GM12864 (cell line): ENCODE measurements at regions not wholly inside any gene's neighbourhood (a gene's known extent, or its start where the extent isn't known, plus 50 kb on each side); places are given as distances from the start of the nearest gene placed in this dataset.

Experiments used
- DNase-seq: peaks from one replicate; pipeline ENCODE4 v3.0.0-alpha.2; 2011; ENCODE audit warnings: low read depth
- H3K4me3 ChIP-seq: 2 replicates; pipeline ENCODE4 v1.5.1; 2011; ENCODE audit warnings: mild to moderate bottlenecking, low read depth, low read length, control low read depth
- TF ChIP-seq, protein P1 (sequence below): IDR thresholded peaks from 2 replicates; pipeline ENCODE4 v1.5.1; 2011; ENCODE audit warnings: low read depth, mild to moderate bottlenecking, moderate library complexity, low read length, control low read depth, inconsistent platforms; ENCODE audit errors: missing control alignments

DNA sequence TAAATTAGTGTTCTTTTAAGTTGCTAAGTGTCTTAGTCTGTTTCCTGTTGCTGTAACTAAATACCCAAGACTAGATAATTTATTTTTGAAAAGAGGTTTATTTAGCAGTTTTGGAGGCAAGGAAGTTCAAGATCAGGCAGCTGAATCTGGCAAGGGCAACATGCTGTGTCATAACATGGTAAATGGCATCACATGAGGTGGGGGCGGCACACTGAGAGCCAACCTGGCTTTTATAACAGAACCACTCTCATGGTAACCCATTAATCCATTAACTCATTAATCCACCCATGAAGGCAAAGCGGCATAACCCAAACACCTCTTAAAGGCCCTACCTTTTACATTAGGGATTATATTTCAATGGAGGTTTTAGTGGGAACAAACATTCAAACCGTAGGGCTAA, 182.2 kb upstream of the GATB start:
- H3K4me3 ChIP-seq: no peak overlapping the region
- TF ChIP-seq, protein P1, sequence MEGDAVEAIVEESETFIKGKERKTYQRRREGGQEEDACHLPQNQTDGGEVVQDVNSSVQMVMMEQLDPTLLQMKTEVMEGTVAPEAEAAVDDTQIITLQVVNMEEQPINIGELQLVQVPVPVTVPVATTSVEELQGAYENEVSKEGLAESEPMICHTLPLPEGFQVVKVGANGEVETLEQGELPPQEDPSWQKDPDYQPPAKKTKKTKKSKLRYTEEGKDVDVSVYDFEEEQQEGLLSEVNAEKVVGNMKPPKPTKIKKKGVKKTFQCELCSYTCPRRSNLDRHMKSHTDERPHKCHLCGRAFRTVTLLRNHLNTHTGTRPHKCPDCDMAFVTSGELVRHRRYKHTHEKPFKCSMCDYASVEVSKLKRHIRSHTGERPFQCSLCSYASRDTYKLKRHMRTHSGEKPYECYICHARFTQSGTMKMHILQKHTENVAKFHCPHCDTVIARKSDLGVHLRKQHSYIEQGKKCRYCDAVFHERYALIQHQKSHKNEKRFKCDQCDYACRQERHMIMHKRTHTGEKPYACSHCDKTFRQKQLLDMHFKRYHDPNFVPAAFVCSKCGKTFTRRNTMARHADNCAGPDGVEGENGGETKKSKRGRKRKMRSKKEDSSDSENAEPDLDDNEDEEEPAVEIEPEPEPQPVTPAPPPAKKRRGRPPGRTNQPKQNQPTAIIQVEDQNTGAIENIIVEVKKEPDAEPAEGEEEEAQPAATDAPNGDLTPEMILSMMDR: no peak
- no peak for DNase-seq

DNA sequence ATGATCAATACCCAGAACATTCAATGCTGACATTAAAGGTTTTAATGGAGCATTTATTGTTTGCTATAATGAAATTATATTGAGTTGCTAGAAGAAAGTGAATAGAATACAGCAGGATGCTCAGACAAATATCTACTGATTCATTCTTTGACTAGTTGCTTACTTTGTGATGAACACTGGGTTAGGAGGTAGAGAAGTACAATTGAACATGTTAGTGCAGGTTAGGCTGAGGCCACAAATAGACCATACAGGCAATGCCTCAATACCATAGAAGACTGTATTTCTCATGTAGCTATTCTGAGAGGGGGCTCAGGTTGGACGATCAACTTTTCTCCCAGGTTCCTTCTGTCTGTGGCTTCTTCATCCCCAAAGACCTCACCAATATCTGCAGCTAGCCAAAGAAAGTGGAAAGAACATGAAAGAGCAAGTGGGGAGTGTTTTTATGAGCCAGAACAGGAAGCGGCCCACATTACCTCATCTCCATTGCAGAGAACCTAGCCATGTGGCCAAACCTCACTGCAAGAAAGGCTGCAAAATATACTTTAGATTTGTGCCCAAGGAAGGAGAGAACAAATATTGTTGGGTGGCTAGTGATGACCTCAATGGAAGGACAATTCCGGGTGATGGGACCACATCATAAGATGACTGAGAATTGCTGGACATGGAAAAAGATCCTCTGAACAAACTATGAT, 180.3 kb upstream of the GATB start:
- H3K4me3 ChIP-seq: no peak overlapping the region
- TF ChIP-seq, protein P1: no peak
- no peak for DNase-seq

DNA sequence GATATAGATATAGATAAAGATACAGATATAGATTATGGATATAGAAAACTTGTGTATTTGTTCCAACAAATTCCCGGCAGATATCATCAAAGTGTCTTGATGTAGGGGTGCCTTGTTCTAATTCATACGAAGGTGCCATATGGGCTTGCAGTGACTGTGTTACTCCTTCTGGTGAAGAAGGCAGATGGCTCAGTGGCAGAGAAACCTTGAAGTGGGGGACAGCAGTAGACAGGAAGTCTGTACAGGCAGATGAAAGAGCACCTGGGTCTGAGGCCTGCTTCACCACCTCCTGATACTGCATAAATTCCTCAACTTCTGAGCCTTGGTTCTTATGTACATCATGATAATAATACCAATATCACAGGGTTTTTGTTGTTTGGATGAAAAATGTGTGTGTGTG, 179.5 kb upstream of the GATB start:
- DNase-seq: no peak
- TF ChIP-seq, protein P1: no peak
- no peak overlapping the region for H3K4me3 ChIP-seq

DNA sequence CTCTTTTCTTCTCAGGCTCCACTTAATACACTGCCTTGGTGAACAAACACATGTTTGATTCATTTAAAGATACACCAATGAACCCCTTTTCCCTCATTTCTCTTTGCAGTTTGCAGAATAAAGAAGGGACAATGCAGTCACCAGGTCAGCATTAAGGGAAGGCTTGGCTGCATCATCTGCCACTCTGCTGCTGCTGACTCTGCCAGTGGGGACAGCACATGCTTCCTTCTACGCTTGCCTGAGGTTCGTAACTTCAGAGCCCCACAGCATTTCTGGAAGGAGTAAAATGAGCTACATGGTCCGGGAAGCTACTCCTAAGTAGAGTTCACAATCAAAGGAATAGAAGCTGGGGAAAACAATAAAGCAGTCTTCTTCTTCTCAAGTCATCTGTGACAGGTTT, 178.9 kb upstream of the GATB start:
- TF ChIP-seq, protein P1: no peak
- DNase-seq: no peak
- H3K4me3 ChIP-seq: no peak overlapping the region

DNA sequence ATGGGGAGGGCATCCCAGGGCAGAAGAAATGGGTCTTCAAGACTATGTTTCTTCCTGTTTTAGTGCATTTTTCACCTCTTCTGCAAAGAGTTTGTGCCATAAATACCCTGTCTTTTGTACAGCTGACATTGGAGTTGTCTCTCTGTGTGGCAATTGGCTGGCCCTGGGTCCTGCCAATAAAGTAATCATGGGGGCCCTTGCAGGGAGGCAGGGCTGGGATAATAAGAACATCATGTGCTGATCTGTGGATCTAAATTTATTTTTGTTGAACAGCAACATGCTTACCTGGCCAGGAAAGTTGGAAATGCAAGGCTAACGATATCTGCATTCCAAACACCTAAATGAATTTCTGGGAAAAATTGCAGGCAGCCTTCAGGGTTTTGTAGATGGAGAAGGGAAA, 174.6 kb upstream of the GATB start:
- TF ChIP-seq, protein P1: no peak
- DNase-seq: no peak

DNA sequence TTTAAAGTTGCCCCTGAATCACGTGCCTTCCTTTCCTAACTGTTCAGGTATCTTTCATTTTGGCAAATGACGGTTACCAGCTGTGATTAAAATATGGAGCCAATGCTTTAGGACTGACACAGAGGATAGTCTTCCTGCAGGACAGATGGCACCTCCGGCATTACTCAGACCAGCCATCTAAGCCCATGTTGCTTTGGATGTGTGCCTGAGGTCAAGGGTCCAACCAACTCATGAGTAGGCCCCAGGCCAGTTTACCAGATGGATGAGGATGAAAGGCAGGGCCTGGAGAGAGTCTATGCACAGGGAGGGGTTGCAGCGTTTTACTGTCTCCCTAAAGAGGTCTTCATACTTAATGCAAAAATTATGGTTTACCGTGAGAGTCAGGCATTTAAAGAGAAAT, 174.0 kb upstream of the GATB start:
- H3K4me3 ChIP-seq: no peak overlapping the region
- TF ChIP-seq, protein P1: no peak
- DNase-seq: no peak

More for the DNA sequence above, 174.6 kb upstream of the GATB start:
- no peak overlapping the region for H3K4me3 ChIP-seq
